GM18870 (cell line): ENCODE measurements at regions not wholly inside any gene's neighbourhood (a gene's known extent, or its start where the extent isn't known, plus 50 kb on each side); places are given as distances from the start of the nearest gene placed in this dataset.

Experiments
- ATAC-seq: cut with Tn5 transposase; IDR thresholded peaks from one replicate; pipeline ENCODE4 v1.9.1; 2021; ENCODE audit warnings: moderate library complexity; ENCODE audit not compliant: unreplicated experiment

DNA sequence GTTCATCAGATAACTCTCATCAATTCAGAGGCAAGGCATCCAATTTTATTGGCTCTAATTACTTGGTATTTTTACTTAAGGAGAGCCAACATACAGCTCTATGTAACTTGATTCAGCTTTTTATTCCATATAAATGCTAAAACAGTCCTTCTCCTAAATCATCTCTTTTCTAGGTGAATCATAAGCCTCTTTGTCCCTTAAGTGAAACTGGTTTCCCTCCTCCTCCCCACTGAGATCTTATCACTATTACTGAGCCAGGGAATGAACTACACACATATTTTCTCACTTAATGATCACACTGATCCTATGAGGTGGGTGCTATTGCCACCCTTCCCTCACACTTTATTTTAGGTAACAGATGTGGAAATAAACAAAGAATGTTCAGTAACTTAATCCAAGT is 1143.8 kb downstream of the MAT2B start:
- no peak for ATAC-seq

DNA sequence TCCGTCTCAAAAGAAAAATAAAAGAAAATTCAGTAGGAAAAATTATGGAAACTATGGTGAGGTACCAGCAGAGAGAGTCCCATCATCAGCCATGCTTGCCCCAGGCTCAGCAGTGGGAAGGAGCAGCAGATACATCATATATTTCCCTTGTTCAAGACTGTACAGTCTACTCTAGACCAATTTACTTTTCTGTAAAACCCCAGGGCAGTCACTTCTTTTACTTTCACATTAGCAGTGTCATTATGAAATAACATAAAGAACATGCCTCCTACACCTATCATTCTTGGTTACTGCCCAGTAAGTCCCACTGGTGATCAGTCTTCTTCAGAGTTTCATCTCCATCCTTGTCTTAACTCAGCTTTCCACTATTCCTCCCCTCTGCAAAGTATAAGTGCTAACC is 1145.0 kb downstream of the MAT2B start:
- peak; percentile 46 for ATAC-seq

DNA sequence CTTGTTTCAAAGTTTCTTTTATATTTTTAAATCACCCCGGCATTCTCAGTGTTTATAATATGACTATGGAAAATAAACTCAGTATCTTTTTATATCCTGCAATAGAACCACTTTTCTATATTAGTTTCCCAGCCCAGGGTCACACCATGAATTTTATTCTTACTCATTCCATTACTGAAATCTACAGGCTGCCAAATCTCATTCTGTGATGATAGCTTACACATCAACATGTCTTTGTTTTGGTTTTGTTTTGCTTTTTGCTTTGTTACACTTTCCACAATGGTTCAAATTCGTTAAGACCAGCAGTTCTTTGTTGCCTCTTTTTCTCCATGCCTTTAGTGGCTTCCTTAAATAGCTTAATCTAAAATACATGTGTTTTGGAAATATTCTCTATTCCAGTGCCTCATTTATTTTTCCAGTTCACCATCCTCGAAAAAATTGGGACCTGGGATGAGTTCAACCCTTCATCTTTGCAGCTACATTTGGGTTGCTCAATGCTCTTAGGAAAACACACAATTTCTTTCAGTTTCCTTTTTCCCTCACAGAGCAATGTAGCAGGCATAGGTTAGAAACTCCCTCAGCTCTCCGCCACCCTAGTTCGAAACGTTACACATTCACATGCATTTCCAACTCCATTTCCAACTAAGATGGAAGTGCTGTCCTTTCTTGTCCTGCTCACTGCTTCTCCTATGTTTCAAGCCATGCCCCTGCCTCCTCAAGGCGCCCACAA is 1146.3 kb downstream of the MAT2B start:
- ATAC-seq, result peak; percentile 89

DNA sequence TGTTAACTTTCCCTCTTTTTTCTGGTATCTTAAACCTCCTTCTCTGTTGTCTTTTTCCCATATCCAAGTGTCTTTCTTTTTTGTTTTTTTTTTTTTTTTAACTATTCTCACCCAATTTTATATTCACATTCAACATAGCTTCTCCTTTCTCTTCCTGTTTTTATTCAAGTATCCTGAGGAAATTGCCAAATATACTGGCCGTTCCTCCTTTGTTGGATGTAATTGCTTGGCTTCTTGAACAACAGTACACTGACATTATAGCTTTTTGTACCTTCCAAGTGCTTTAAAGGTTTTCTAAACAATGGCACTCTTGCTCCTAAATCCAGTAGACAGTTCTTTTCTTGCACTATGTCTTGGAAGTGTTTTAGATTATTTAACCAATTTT is 1146.8 kb downstream of the MAT2B start:
- ATAC-seq, result no peak

DNA sequence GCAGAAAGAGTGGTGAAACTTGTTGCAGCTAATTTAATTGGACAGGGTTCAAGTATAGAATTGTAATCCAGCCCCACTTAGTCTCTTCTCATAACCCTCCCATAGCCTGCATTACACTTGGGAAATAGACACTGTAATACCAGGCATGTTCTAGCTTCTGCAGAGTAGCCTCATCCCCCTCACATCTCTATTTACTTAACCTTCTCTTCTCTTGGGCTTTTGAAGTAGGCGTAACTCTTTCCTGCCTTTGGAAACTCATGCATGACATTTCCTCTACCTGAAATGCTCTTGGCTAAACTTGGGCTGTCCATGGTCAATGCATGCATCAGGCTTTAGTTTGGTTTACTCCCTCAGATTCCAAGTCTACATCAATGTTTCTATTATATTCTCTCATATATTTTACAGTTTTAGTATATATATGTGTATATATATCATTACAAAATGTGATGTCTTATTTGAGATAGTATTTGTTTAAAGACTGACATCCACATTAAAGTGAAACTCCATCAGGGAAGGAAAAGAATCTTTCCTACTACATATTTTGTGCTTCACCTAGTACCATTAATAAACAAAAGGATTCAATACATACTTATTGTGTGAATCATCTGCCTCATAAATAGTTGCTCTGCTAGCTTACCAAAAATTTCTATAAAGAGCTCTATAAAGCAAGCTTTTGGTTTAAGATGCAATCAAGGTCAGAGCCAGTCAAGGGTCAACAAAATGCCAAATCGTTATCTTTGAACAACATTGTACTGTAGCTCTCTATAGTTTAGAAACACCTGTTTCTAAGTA is 1158.0 kb downstream of the MAT2B start:
- no peak for ATAC-seq

DNA sequence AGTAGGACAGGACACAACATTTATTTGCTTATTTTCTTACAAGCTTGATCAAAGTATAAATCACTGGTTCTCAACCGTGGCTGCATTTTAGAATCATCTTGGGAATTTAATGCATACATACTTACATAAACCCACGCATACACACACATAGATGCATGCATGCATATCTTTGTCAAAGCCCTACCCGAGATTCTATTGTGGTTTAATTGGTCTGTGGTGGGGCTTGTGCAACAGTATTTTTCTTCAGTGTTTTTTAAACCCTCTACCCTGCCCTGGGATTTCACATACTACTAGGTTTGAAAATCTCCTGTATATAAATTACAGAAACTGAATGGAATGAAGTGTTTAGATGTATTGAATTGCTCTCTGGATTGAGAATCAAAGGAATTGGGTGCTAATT is 1166.2 kb downstream of the MAT2B start:
- ATAC-seq, result no peak

DNA sequence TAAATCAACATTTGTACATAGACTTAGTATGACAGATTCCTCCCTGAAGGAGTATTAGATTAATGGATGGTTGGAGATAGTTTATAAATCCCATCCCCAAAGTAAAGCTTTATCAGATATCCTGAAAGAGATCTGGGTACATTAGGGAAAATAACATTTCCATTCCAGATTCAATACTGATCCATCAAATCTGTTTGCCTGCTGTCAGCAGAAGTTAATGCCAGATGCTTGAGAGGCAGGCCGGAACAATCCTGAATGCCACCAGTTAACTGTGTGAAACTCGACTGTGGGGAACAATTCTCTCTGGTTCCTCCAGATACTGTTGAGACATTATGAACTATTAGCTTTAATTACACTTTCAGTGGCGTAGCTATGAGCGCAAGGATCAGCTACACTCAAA is 1166.8 kb downstream of the MAT2B start:
- ATAC-seq, result no peak

DNA sequence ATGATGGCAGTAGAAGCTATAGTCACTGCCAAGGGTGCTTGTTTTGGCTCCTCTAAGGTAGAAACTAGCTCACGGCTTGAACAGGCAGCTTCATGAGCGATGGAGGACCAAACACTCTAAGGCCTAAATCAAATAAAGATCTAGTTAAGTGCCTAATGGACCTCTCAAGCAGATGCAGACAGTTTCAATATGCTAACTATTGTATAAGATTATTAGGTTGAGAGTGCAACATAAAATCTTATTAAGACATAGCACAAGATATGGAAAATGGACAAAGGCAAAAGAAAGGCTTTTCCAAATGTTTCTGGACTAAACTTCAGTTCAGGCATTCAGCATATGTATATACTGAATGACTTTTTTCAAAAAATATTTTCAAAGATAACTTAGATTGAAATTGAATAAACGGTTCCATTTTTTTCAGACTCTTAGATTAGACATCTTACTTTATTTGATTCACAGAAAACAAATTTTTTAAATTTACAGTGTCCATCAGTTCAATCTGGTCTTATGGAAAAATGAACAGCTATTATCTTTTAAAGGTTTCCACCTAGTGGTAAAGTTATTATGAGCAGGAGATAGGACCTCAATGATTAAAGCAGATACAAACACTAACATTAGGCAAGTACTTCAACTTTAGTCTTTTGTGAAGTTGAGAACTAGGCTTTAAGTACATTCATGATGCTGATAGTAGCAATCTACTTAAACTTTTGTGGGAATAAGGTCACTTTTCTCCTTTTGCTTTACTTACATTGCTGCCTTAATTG is 1167.7 kb downstream of the MAT2B start:
- no peak for ATAC-seq

DNA sequence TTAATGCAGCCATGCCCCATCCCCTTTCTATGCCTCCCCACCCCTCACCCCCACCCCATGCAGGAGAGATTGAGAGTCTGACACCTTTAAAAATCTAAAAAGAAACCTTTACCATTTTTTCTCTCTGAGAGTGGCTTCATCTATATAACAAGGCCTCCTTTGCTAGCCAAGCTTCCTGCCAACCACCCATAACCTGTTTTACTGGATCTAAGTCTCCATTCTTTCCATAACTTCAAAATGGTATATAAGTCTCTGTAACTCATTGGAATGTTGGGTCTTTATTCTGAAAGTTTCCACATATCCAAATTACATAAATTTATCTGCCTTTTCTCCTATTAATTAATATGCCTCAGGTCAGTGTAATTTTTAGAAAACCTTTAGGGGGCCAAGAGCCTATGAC is 1174.0 kb downstream of the MAT2B start:
- no peak for ATAC-seq

DNA sequence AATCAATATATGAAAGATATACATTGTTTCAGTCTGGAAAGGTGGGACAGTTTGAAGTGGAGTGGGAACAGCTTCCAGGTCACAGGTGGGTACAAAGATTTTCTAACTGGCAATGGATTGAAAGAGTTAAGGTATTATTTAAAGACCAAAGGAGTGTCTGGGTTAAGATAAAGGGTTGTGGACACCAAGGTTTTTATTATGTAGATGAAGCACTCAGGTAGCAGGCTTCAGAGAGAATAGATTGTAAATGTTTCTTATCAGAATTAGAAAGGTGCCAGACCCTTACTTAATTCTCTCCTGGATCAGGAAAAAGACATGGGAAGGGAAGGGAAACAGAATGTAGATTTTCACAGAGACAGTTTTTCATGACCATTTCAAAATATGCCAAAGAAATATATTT is 1174.8 kb downstream of the MAT2B start:
- no peak for ATAC-seq

DNA sequence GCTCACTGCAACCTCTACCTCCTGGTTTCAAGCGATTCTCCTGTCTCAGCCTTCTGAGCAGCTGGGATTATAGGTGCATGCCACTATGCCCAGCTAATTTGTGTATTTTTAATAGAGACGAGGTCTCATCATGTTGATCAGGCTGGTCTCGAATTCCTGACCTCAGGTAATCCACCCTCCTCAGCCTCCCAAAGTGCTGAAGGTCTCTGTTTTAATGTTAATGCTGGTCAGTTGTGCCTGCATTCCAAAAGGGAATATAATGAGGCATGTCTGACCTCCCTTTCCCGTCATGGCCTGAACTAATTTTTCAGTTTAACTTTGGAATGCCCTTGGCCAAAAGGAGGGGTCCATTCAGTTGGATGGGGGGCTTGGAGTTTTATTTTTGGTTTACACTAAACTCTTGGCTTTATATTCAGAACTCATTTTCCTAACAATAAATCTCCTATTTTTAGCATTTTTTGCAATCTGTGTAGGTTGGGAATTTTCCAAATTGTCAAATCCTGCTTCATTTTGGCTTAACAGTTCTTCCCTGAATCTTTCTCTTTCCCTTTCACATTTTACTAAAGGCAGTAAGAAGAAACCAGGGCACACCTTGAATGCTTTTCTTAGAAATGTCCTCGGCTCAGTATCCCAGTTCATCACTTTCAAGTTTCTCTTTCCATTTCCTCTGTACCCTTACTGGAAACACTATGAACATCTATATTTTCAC is 1175.5 kb downstream of the MAT2B start:
- ATAC-seq, result peak; percentile 44

DNA sequence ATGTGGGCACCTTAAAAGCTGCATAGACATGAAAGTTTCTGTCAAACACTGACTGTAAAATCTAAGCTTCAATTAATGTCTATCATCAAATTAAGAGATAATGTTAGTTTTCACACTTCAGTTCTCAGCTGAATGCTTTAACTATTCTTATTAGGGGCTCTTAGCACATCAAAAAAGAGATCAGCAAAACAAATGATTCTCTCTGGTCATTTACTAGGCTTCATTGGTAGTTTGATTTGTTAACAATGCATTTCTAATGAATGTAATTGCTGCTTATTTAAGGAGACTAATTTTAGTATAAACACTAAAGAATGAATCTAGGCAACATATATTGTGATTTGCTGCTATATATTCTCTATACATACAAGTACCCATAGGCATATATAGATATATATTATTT is 1182.0 kb downstream of the MAT2B start:
- no peak for ATAC-seq

DNA sequence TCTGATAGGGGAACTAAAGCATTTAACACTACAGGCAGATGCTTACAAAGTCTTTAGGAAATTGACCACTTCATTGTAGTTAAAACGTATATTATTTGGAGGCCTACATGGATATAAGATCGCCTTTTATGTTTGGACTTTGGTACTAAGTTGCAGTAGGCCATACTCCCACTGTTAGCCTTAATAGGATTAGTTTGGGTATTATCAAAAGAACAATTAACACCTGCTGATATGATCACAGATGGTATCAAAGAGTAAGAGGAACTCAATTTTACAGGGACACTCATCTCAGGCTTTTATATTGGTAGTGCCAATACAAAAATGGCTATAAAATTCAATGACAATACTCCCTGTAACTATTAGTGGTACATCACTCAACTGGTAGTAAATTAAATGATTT is 1183.0 kb downstream of the MAT2B start:
- ATAC-seq, result no peak

DNA sequence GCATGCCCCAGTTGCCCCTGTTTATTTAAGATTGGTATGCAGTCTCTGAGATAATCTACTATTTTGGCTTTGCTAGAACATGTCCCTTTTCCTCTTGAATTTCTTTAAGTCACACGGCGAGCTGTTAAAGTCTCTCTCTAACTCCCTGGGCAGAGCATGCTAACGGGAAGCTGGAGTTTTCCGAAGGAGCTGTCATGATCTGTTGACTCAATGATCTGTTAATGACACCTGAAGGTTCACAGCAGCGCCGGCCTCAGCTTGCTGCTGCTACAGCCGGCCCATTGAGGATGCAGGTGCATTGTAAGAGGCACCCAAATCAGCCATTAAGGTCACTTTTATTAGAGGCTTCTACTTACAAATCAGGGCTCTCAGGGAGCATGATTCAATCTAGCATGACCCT is 1203.4 kb downstream of the MAT2B start:
- ATAC-seq, result no peak

DNA sequence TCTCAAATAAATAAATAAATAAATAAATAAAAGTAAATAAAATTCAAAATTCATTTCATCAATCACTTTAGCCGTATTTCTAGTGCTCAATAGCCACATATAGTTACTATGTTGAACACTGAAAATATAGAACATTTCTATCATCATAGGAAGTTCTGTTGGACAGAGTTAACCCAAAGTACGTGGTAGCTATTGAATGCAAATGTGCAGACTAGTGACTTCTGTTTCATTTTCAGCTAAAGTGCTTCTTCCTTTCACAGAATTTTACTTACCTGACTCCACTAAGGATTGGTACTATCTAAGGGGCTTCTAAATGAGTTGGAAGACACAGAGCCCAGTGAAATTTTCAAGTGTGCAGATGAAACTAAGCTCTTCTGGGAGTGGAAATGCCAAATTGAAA is 1208.3 kb downstream of the MAT2B start:
- no peak for ATAC-seq

DNA sequence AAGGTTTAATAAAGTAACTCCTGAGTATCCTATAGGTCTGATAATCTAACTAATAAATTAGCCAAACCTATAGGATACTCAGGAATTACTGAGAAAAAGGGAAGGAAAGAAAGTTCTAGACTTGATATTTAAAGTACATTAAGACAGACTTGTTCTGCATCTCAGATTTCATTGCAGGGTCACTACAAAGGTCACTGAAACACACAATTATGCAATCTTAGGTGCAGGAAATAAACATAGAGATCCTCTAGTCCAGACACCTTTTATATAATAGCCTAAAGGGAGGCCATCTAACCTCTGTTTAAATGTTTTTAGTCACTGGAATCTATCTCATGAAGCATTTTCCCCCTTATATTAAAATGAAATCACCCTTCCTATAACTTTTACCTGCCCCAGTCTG is 1215.7 kb downstream of the MAT2B start:
- no peak for ATAC-seq

DNA sequence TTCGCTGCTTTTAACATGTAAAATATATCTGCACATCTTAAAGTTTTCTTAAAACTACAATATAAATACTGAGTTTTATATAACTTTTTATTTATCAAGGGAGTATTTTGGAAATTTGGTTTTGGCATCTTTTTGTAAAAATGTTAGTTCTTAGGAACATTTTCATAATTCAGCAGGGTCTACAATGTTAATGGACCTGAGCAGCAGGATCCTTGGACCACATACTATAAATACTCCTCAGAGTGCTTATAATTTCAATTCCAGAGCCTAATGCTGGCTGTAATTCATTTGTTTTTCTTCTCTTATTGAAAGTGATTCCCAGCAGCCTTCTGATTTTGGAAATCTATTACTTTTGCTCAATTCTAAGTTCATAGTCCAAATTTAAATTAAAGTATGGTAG is 1216.2 kb downstream of the MAT2B start:
- no peak for ATAC-seq

DNA sequence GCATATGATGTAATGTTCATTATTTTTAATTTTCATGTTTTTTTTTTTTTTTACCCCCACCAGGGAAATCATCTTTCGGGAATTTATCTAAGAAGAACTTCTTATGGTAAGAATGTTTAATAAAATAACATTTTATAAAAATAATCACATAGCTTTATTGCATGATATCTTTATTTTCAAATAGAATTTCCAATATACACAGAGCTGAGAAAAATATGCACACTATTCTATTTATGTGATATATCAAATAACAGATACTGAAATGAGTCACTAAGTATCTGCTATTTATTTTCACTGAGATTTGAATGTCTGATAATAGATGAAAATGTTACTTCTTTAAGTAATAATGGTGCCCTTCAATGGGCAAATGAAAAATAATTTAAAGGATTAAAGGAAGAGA is 1217.3 kb downstream of the MAT2B start:
- no peak for ATAC-seq

DNA sequence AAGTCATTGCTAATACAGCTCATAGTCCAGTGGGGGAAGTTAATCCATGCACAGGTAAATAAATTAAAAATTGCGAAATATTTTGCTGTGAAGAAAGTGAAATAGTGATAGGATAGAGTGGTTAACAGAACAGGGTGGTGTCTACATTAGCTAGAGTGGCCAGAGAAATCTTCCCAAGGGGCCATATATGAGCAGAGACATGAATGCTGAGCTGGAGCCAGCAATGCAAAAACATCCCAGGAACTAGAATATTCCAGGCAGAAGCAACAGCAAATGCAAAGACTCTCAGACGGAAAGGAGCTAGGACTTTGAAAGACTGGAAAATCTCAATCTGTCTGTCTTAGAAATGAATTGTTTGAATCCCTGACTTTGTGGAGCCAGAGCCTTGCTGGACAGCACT is 1221.6 kb downstream of the MAT2B start:
- no peak for ATAC-seq

DNA sequence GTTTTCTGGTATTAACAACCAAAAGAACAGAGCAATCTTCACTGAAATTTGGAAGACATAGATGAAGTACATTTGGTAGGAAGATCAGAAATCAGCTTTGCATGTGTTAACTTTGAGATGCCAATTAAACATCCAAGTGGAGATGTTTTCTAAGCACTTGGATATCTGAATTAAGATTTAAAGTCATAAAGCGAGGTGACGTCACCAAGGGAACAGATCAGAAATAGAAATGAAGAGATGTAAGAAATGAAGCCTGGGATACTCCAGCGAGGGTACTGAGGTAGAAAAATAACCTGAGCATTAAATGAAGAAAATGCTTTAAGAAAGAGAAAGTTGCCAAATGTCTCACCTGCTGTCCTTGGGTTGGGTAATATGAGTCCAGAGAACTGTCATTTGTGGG is 1223.3 kb downstream of the MAT2B start:
- no peak for ATAC-seq

DNA sequence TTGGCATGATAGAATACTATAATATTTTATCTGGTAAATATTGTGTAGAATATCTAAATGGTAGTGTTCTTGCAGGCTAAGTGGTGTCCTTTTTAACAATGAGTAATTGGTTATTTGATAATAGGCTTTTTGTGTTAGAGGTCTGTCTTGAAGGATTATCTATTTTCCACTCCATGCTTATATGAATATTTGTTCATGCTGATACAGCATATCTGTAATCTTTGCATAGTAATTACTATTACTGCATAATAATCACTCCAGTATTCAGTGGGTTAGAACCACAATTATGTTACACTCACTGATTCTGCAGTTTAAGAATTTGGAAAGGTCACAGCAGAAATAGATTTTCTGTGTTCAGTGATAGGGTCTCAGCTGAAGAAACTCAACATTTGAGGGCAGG is 1229.9 kb downstream of the MAT2B start:
- no peak for ATAC-seq
